ENCODE measurements at regions not wholly inside any gene's neighbourhood (a gene's known extent, or its start where the extent isn't known, plus 50 kb on each side); places are given as distances from the start of the nearest gene placed in this dataset.

DNA sequence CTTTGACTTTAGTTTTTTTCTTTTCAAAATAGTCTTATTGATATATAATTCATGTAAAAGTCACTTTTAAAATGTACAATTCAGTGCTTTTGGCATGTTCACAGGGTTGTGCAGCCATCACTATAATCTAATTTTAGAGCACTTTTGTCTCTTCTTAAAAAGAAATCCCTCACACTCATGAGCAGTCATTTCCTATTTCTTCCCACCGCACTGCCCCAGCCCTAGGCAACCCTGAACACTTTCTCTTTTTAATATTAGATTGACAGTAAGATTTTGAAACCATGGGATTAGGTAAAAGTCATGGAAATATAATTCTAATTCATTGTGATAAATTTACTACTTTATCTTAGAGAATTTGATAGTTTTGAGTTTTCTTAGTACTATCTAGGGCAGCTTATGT, 309.4 kb downstream of the UTRN start (continued):
- TF ChIP-seq, protein P1, sequence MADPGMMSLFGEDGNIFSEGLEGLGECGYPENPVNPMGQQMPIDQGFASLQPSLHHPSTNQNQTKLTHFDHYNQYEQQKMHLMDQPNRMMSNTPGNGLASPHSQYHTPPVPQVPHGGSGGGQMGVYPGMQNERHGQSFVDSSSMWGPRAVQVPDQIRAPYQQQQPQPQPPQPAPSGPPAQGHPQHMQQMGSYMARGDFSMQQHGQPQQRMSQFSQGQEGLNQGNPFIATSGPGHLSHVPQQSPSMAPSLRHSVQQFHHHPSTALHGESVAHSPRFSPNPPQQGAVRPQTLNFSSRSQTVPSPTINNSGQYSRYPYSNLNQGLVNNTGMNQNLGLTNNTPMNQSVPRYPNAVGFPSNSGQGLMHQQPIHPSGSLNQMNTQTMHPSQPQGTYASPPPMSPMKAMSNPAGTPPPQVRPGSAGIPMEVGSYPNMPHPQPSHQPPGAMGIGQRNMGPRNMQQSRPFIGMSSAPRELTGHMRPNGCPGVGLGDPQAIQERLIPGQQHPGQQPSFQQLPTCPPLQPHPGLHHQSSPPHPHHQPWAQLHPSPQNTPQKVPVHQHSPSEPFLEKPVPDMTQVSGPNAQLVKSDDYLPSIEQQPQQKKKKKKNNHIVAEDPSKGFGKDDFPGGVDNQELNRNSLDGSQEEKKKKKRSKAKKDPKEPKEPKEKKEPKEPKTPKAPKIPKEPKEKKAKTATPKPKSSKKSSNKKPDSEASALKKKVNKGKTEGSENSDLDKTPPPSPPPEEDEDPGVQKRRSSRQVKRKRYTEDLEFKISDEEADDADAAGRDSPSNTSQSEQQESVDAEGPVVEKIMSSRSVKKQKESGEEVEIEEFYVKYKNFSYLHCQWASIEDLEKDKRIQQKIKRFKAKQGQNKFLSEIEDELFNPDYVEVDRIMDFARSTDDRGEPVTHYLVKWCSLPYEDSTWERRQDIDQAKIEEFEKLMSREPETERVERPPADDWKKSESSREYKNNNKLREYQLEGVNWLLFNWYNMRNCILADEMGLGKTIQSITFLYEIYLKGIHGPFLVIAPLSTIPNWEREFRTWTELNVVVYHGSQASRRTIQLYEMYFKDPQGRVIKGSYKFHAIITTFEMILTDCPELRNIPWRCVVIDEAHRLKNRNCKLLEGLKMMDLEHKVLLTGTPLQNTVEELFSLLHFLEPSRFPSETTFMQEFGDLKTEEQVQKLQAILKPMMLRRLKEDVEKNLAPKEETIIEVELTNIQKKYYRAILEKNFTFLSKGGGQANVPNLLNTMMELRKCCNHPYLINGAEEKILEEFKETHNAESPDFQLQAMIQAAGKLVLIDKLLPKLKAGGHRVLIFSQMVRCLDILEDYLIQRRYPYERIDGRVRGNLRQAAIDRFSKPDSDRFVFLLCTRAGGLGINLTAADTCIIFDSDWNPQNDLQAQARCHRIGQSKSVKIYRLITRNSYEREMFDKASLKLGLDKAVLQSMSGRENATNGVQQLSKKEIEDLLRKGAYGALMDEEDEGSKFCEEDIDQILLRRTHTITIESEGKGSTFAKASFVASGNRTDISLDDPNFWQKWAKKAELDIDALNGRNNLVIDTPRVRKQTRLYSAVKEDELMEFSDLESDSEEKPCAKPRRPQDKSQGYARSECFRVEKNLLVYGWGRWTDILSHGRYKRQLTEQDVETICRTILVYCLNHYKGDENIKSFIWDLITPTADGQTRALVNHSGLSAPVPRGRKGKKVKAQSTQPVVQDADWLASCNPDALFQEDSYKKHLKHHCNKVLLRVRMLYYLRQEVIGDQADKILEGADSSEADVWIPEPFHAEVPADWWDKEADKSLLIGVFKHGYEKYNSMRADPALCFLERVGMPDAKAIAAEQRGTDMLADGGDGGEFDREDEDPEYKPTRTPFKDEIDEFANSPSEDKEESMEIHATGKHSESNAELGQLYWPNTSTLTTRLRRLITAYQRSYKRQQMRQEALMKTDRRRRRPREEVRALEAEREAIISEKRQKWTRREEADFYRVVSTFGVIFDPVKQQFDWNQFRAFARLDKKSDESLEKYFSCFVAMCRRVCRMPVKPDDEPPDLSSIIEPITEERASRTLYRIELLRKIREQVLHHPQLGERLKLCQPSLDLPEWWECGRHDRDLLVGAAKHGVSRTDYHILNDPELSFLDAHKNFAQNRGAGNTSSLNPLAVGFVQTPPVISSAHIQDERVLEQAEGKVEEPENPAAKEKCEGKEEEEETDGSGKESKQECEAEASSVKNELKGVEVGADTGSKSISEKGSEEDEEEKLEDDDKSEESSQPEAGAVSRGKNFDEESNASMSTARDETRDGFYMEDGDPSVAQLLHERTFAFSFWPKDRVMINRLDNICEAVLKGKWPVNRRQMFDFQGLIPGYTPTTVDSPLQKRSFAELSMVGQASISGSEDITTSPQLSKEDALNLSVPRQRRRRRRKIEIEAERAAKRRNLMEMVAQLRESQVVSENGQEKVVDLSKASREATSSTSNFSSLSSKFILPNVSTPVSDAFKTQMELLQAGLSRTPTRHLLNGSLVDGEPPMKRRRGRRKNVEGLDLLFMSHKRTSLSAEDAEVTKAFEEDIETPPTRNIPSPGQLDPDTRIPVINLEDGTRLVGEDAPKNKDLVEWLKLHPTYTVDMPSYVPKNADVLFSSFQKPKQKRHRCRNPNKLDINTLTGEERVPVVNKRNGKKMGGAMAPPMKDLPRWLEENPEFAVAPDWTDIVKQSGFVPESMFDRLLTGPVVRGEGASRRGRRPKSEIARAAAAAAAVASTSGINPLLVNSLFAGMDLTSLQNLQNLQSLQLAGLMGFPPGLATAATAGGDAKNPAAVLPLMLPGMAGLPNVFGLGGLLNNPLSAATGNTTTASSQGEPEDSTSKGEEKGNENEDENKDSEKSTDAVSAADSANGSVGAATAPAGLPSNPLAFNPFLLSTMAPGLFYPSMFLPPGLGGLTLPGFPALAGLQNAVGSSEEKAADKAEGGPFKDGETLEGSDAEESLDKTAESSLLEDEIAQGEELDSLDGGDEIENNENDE (IDR thresholded peaks at IDR 0.05; ENCODE audit: insufficient replicate concordance, low read length): no peak
- no peak for TF ChIP-seq CEBPB (IDR thresholded peaks at IDR 0.05; ENCODE audit: low read depth, low read length)
- TF ChIP-seq ASH2L (IDR thresholded peaks at IDR 0.05; ENCODE audit: low read length): no peak
- no peak for TF ChIP-seq CREB1 (IDR thresholded peaks at IDR 0.05)
- no peak for TF ChIP-seq TAF1 (IDR thresholded peaks at IDR 0.05; ENCODE audit: low read depth, low read length)
- no peak for TF ChIP-seq MAFK (IDR thresholded peaks at IDR 0.05; ENCODE audit: low read depth, low read length)
- no peak for TF ChIP-seq GTF2F1 (IDR thresholded peaks at IDR 0.05; ENCODE audit: borderline replicate concordance, low read depth, low read length)

All from H1 (cell line).